HEK293T (cell line): ENCODE measurements at regions not wholly inside any gene's neighbourhood (a gene's known extent, or its start where the extent isn't known, plus 50 kb on each side); places are given as distances from the start of the nearest gene placed in this dataset.

Experiments used
- CTCF ChIA-PET: fragments of 350-600 bp; formaldehyde crosslinking; extraction: SDS; loops from one replicate; lab custom pipeline; 2021; ENCODE audit warnings: antibody characterized with exemption, inconsistent platforms; lab: Yijun Ruan, JAX
- POLR2A ChIA-PET: fragments of 350-600 bp; formaldehyde crosslinking; extraction: SDS; loops from one replicate; lab custom pipeline; 2020; ENCODE audit warnings: antibody characterized with exemption, inconsistent platforms; lab: Yijun Ruan, JAX
- DNase-seq: peaks from one replicate; pipeline ENCODE4 v3.0.0; 2012; ENCODE audit warnings: mixed read lengths; ENCODE audit errors: extremely low spot score
- ARNT ChIP-seq: fragments of 450-650 bp; IDR thresholded peaks from 2 replicates; pipeline ENCODE4 v1.6.1; 2017; ENCODE audit warnings: mild to moderate bottlenecking
- BHLHE40 ChIP-seq: fragments of 450-650 bp; IDR thresholded peaks from 2 replicates; pipeline ENCODE4 v1.6.1; 2016; ENCODE audit warnings: mild to moderate bottlenecking, moderate library complexity, borderline replicate concordance
- CTBP1 ChIP-seq: fragments of 450-650 bp; IDR thresholded peaks from 2 replicates; pipeline ENCODE4 v1.6.1; 2016; ENCODE audit warnings: borderline replicate concordance
- ELF4 ChIP-seq: fragments of 450-650 bp; IDR thresholded peaks from 2 replicates; pipeline ENCODE4 v1.6.1; 2017; ENCODE audit warnings: antibody characterized with exemption
- FOXA1 ChIP-seq: fragments of 450-650 bp; IDR thresholded peaks from 2 replicates; pipeline ENCODE4 v1.6.1; 2016; ENCODE audit warnings: mild to moderate bottlenecking
- FOXK2 ChIP-seq: fragments of 450-650 bp; IDR thresholded peaks from 2 replicates; pipeline ENCODE4 v1.6.1; 2016; ENCODE audit warnings: mild to moderate bottlenecking
- FOXM1 ChIP-seq: fragments of 450-650 bp; IDR thresholded peaks from 2 replicates; pipeline ENCODE4 v1.6.1; 2017; ENCODE audit warnings: mild to moderate bottlenecking, borderline replicate concordance
- HDGF ChIP-seq: fragments of 450-650 bp; IDR thresholded peaks from 2 replicates; pipeline ENCODE4 v1.6.1; 2017; ENCODE audit warnings: antibody characterized with exemption, borderline replicate concordance
- L3MBTL2 ChIP-seq: fragments of 450-650 bp; conservative IDR thresholded peaks from 2 replicates; pipeline ENCODE4 v1.6.1; 2016; ENCODE audit warnings: mild to moderate bottlenecking
- LEF1 ChIP-seq: fragments of 450-650 bp; IDR thresholded peaks from 2 replicates; pipeline ENCODE4 v1.6.1; 2017; ENCODE audit warnings: mild to moderate bottlenecking, borderline replicate concordance
- NFRKB ChIP-seq: fragments of 450-650 bp; IDR thresholded peaks from 2 replicates; pipeline ENCODE4 v1.6.1; 2016; ENCODE audit warnings: mild to moderate bottlenecking, moderate library complexity
- SP1 ChIP-seq: fragments of 450-650 bp; IDR thresholded peaks from 2 replicates; pipeline ENCODE4 v1.6.1; 2017
- SUZ12 ChIP-seq: fragments of 450-650 bp; IDR thresholded peaks from 2 replicates; pipeline ENCODE4 v1.6.1; 2016; ENCODE audit warnings: mild to moderate bottlenecking
- TARDBP ChIP-seq: fragments of 450-650 bp; IDR thresholded peaks from 2 replicates; pipeline ENCODE4 v1.6.1; 2016
- ZNF384 ChIP-seq: fragments of 450-650 bp; IDR thresholded peaks from 2 replicates; pipeline ENCODE4 v1.6.1; 2016
- TF ChIP-seq, protein P1 (sequence below): fragments of 450-650 bp; IDR thresholded peaks from 2 replicates; pipeline ENCODE4 v1.6.1; 2016

DNA sequence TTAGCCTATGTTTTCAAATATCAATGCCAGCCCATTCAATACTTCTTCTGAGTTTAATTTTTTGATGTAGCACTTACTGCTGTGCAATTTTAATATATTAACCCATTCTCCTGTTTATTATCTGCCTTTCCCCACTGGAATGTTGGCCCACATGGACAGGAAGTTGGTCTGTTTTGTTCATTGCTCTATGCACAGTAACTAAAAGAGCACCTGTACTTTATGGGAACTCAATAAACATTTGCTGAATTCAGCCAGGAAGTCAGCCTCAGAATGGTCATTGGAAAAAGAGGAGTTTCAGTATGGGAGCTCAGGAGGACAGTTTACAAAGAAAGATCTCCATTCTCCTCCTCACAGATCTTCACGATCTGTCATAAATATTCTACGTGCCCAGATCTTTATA is 510.5 kb upstream of the AGA start:
- DNase-seq, result no peak
- CTCF ChIA-PET, result no interaction called here
- POLR2A ChIA-PET, result no interaction called here
- TF ChIP-seq SP1 (no peak), FOXM1 (no peak), CTBP1 (no peak), ELF4 (no peak), ZNF384 (no peak), LEF1 (no peak), FOXK2 (no peak), FOXA1 (no peak), BHLHE40 (no peak), ARNT (no peak), TARDBP (no peak), NFRKB (no peak), HDGF (no peak), SUZ12 (no peak), L3MBTL2 (no peak)
- TF ChIP-seq, protein P1, sequence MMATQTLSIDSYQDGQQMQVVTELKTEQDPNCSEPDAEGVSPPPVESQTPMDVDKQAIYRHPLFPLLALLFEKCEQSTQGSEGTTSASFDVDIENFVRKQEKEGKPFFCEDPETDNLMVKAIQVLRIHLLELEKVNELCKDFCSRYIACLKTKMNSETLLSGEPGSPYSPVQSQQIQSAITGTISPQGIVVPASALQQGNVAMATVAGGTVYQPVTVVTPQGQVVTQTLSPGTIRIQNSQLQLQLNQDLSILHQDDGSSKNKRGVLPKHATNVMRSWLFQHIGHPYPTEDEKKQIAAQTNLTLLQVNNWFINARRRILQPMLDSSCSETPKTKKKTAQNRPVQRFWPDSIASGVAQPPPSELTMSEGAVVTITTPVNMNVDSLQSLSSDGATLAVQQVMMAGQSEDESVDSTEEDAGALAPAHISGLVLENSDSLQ, result no peak

DNA sequence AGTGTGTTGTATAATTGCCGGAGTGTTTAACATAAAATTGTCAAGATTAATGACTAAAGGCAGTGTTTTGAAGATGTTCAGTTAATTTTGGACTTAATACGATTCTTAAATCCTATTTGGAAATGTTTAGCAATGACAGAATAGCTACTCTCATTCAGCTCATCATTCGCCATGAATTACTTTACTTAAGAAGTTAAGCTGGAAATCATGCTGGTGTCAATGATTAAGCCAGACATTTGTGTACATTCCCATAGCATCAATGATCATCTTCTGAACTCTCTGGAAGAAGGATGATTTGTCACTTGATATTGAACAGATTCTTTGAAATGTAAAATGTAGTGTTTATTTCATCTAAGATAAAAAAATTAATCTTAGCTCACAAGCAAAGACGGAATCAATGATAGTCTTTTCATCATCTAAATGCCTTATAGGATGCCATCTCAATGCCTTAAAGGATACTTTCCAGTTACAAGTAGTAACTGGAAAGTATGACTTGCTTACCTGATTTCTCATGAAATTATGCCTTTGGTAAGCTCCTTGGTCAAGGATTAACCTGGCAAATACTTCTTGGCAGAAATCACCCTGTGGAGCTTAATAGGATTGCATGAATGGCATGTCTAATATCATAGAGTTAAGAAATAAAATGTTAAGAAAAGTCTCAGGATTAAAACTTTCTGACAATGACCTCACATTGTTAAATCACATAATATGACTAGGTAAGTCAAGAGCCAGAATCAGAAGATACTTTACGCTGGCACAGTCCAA is 515.5 kb upstream of the AGA start:
- CTCF ChIA-PET, result no interaction called here
- DNase-seq, result no peak
- POLR2A ChIA-PET, result no interaction called here
- TF ChIP-seq ARNT (no peak), FOXK2 (no peak), BHLHE40 (no peak), SUZ12 (no peak), FOXM1 (no peak), LEF1 (no peak), L3MBTL2 (no peak), CTBP1 (no peak), FOXA1 (no peak), SP1 (no peak), ZNF384 (no peak)
- TF ChIP-seq, protein P1, result no peak

DNA sequence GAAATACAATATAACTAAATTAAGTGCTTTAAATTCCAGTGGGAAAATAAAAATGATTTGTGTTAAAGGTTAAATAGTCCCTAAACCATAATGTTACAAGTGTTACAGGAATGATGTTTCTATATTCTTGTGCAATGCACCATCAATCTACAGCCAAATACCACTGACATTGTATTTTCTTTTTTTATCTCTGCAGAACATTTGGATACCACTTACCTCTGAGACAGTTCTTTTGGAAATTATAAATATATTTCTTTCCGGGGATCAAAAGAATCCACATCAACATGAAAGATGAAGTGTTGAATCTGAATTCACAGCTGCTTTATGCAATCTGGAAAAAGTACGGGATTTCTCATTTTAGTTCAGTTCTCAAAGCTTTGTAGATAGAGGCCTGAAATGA is 518.3 kb upstream of the AGA start:
- ChIA-PET CTCF (no interaction called here), POLR2A (no interaction called here)
- no peak for DNase-seq
- no peak for TF ChIP-seq CTBP1
- TF ChIP-seq LEF1, result no peak
- TF ChIP-seq ELF4, result no peak
- TF ChIP-seq NFRKB, result no peak
- no peak for TF ChIP-seq ARNT
- no peak for TF ChIP-seq BHLHE40
- TF ChIP-seq ZNF384, result no peak
- TF ChIP-seq FOXK2, result no peak
- TF ChIP-seq SUZ12, result no peak
- TF ChIP-seq, protein P1, result no peak
- TF ChIP-seq FOXM1, result no peak
- TF ChIP-seq TARDBP, result no peak
- TF ChIP-seq SP1, result no peak
- TF ChIP-seq FOXA1, result no peak
- TF ChIP-seq L3MBTL2, result no peak
- no peak for TF ChIP-seq HDGF

DNA sequence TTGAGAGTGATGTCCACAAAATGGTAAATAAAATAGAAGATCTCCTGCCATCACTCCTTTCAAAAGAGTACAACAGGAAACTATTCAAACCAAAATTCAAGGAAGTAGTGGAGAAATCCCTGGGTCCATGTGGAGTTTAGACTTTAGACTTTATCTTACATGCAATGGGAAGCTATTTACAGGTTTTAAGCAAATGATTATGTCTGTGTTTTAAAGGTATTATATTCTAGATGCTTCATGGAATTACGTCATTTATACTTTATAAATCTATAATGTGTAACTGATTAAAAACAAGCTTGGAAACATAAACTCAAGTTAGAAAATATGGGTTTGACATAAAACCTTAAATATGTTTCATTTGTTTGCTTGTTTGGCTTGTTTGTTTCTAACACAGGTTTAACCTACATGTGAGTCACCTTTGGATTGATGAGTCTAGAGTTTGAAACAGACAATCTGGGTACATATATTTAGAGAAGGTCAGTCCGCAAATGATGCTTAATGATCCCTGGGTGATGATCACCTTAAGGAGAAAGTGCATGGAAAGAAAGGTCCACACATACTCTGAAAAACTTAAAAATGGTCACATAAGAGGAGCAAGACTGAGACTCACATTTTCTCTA is 519.6 kb upstream of the AGA start:
- ChIA-PET POLR2A (no interaction called here), CTCF (no interaction called here)
- no peak for TF ChIP-seq L3MBTL2
- TF ChIP-seq, protein P1, result no peak
- no peak for TF ChIP-seq SUZ12
- no peak for TF ChIP-seq FOXA1
- DNase-seq, result no peak

DNA sequence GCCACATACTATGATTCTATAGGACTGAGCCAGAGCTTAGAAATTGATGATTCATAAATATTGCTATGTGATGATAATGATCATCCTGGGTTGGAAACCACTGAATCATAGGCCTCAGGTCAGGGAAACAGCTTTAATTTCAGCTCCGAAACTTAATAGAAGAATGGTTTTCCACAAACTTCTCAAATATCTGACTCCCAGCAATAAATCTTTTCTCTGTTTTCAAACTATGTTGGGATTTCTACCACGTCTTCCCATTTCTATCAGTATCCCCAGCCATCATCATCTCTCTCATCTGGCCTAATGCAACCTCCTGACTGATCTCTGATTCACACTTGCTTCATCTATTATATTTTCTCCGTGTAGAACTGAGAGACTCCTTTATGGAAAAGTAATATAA is 521.8 kb upstream of the AGA start:
- ChIA-PET CTCF (no interaction called here), POLR2A (no interaction called here)
- TF ChIP-seq ARNT (no peak), L3MBTL2 (no peak), FOXK2 (no peak), FOXM1 (no peak), CTBP1 (no peak), ZNF384 (no peak), SP1 (no peak), HDGF (no peak), TARDBP (no peak), SUZ12 (no peak), FOXA1 (no peak), LEF1 (no peak), NFRKB (no peak), ELF4 (no peak), BHLHE40 (no peak)
- TF ChIP-seq, protein P1, result no peak
- DNase-seq, result no peak
